ENCODE measurements at regions not wholly inside any gene's neighbourhood (a gene's known extent, or its start where the extent isn't known, plus 50 kb on each side); places are given as distances from the start of the nearest gene placed in this dataset.
"Not testable (repeated sequence)": the region's sequence is repeated elsewhere in the genome, so short reads cannot be mapped to it uniquely, and the experiment has no call there.

GRCh38 chr9:3773362-3774060, 247.7 kb upstream of the RFX3 start:
- no peak for DNase-seq

- DNase-seq: no peak
Observed at GRCh38 chr9:3769646-3770045, 243.8 kb upstream of the RFX3 start.

GRCh38 chr9:3768712-3769457, 243.1 kb upstream of the RFX3 start:
- DNase-seq: no peak

GRCh38 chr9:3768286-3768685, 242.5 kb upstream of the RFX3 start:
- DNase-seq: no peak

GRCh38 chr9:3762076-3762475, 236.3 kb upstream of the RFX3 start:
- no peak for DNase-seq

GRCh38 chr9:3760031-3760430, 234.2 kb upstream of the RFX3 start:
- no peak for DNase-seq

GRCh38 chr9:3758816-3759576, 233.2 kb upstream of the RFX3 start:
- DNase-seq: no peak

GRCh38 chr9:3756071-3756470, 230.3 kb upstream of the RFX3 start:
- no peak for DNase-seq

GRCh38 chr9:3751125-3751758, 225.4 kb upstream of the RFX3 start:
- DNase-seq: no peak

GRCh38 chr9:3750321-3750720, 224.5 kb upstream of the RFX3 start:
- DNase-seq: no peak

GRCh38 chr9:3746296-3747275, 220.8 kb upstream of the RFX3 start:
- DNase-seq: peak in 1 of 2 donors; percentile 6

- DNase-seq: no peak
Observed at GRCh38 chr9:3743901-3744413, 218.2 kb upstream of the RFX3 start.

- DNase-seq: no peak
Observed at GRCh38 chr9:3742586-3742985, 216.8 kb upstream of the RFX3 start.

GRCh38 chr9:3741729-3742128, 215.9 kb upstream of the RFX3 start:
- no peak for DNase-seq

- DNase-seq: no peak
Observed at GRCh38 chr9:3740690-3741419, 215.1 kb upstream of the RFX3 start.

GRCh38 chr9:3736161-3736560, 210.4 kb upstream of the RFX3 start:
- peak; percentile 21 to 63 for DNase-seq

GRCh38 chr9:3735251-3735650, 209.4 kb upstream of the RFX3 start:
- no peak for DNase-seq

- DNase-seq: not testable (repeated sequence)
Observed at GRCh38 chr9:3733527-3734262, 207.9 kb upstream of the RFX3 start.

- DNase-seq: no peak
Observed at GRCh38 chr9:3733039-3733408, 207.2 kb upstream of the RFX3 start.

Measured in inflammatory macrophage (primary cell).